Endodermal cell (in vitro differentiated cells): ENCODE measurements at regions not wholly inside any gene's neighbourhood (a gene's known extent, or its start where the extent isn't known, plus 50 kb on each side); places are given as distances from the start of the nearest gene placed in this dataset.

ENCODE experiments used
- DNase-seq: peaks from one replicate; pipeline ENCODE4 v3.0.0-alpha.2; 2017
- H3K27ac ChIP-seq: 2 replicates; pipeline ENCODE4 v1.5.1; 2013; ENCODE audit warnings: mild to moderate bottlenecking, low read depth, low read length, moderate library complexity
- H3K27me3 ChIP-seq: 2 replicates; pipeline ENCODE4 v1.6.1; 2013; ENCODE audit warnings: mild to moderate bottlenecking, low read length, moderate library complexity; ENCODE audit not compliant: insufficient read depth, control insufficient read depth, poor library complexity, severe bottlenecking
- H3K36me3 ChIP-seq: 2 replicates; pipeline ENCODE4 v1.7.0; 2013; ENCODE audit warnings: mild to moderate bottlenecking, low read length, moderate library complexity; ENCODE audit not compliant: control insufficient read depth, insufficient read depth
- H3K4me1 ChIP-seq: one replicate; pipeline ENCODE4 v1.7.0; 2013; ENCODE audit warnings: low read length; ENCODE audit not compliant: control insufficient read depth, insufficient read depth
- H3K4me3 ChIP-seq: 2 replicates; pipeline ENCODE4 v1.5.1; 2013; ENCODE audit warnings: mild to moderate bottlenecking, low read length, moderate library complexity
- H3K9ac ChIP-seq: 2 replicates; pipeline ENCODE4 v1.6.1; 2013; ENCODE audit warnings: mild to moderate bottlenecking, low read length, moderate library complexity; ENCODE audit not compliant: poor library complexity, severe bottlenecking; ENCODE audit errors: extremely low read depth
- H3K9me3 ChIP-seq: 2 replicates; pipeline ENCODE4 v1.6.1; 2013; ENCODE audit warnings: mild to moderate bottlenecking, low read length, moderate library complexity; ENCODE audit not compliant: control insufficient read depth
- H3K27ac Mint-ChIP-seq: 2 replicates; pipeline ENCODE4 v1.8.0; 2020; ENCODE audit warnings: mixed read lengths
- H3K27me3 Mint-ChIP-seq: 2 replicates; pipeline ENCODE4 v1.8.0; 2021; ENCODE audit warnings: mild to moderate bottlenecking, mixed read lengths; ENCODE audit not compliant: insufficient read depth
- H3K36me3 Mint-ChIP-seq: 2 replicates; pipeline ENCODE4 v1.8.0; 2020; ENCODE audit warnings: low read depth, mixed read lengths
- H3K4me1 Mint-ChIP-seq: 2 replicates; pipeline ENCODE4 v1.8.0; 2020; ENCODE audit warnings: mixed read lengths
- H3K4me3 Mint-ChIP-seq: 2 replicates; pipeline ENCODE4 v1.8.0; 2020; ENCODE audit warnings: mild to moderate bottlenecking, moderate library complexity, mixed read lengths
- H3K9me3 Mint-ChIP-seq: 2 replicates; pipeline ENCODE4 v1.8.0; 2020; ENCODE audit warnings: mild to moderate bottlenecking, mixed read lengths
- WGBS, 2 experiments: methylation state at CpG; one replicate each; pipeline versions ENCODE4 v1.1.5 to v1.1.7; 2013; ENCODE audit warnings: missing lambda C conversion rate in 2 of 2, mixed read lengths in 1 of 2; ENCODE audit not compliant: insufficient coverage in 1 of 2, insufficient read length in 1 of 2; 5-methylcytosine and 5-hydroxymethylcytosine counted together
- TF ChIP-seq, protein P1 (sequence below): fragments of 200-600 bp; sonication (generic); conservative IDR thresholded peaks from 2 replicates; pipeline ENCODE4 v1.5.0; 2021; ENCODE audit warnings: antibody characterized with exemption, mild to moderate bottlenecking

DNA sequence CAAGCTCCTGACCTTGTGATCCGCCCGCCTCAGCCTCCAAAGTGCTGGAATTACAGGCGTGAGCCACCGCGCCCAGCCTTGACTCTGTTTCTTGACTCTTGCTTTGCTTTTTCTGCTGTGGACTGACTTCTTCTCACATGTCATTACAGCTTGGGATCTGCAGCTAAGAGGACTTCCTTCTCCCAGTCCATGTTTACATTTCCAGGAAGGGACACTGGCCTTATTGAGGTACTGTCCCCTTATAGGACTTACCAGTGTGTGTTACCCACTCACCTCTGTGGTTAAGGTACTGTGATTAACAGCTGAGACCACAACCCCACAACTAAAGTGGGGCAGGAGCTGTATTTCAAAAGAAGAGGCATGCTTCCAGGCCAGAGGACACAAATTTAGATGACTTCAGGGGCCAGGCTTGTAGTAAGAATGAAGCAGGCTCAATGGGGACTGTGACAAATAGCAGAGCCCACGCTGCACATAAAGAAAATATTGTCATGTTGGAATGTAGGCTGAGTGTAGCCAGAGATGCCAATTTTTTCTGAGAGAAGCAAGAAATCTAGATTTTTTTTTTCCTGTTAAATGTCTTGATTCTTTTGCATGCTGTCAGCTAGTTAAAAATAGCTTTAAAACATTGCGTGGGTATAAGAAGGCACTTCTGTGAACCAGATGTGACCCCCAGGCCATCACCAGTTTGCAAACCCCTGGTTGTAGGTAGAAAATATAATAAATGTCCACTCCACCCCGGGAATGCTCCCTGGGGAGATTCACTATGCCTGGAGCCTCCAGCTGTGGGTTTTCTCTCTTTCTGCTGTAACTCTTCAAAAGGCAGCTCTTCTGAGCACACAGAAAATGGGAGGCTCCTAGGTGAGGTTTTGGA, 75.0 kb downstream of the PTPDC1 start:
- Mint-ChIP-seq H3K9me3 (no peaks in the 10 kb centered on the region), H3K4me1 (peaks cover 4% of the 10 kb centered on the region), H3K36me3 (no peaks in the 10 kb centered on the region), H3K27ac (no peak overlapping the region), H3K27me3 (no peaks in the 10 kb centered on the region), H3K4me3 (no peak overlapping the region)
- Histone ChIP-seq H3K4me3 (no peak overlapping the region), H3K27ac (no peak overlapping the region), H3K9me3 (no peaks in the 10 kb centered on the region), H3K27me3 (no peaks in the 10 kb centered on the region), H3K4me1 (no peaks in the 10 kb centered on the region), H3K9ac (no peak overlapping the region), H3K36me3 (no peaks in the 10 kb centered on the region)
- TF ChIP-seq, protein P1, sequence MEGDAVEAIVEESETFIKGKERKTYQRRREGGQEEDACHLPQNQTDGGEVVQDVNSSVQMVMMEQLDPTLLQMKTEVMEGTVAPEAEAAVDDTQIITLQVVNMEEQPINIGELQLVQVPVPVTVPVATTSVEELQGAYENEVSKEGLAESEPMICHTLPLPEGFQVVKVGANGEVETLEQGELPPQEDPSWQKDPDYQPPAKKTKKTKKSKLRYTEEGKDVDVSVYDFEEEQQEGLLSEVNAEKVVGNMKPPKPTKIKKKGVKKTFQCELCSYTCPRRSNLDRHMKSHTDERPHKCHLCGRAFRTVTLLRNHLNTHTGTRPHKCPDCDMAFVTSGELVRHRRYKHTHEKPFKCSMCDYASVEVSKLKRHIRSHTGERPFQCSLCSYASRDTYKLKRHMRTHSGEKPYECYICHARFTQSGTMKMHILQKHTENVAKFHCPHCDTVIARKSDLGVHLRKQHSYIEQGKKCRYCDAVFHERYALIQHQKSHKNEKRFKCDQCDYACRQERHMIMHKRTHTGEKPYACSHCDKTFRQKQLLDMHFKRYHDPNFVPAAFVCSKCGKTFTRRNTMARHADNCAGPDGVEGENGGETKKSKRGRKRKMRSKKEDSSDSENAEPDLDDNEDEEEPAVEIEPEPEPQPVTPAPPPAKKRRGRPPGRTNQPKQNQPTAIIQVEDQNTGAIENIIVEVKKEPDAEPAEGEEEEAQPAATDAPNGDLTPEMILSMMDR = no peak
- DNase-seq = peak; percentile 28
- WGBS, 2 experiments = 90 to 96% methylated on average over 4 to 8 of the region's 8 CpGs

DNA sequence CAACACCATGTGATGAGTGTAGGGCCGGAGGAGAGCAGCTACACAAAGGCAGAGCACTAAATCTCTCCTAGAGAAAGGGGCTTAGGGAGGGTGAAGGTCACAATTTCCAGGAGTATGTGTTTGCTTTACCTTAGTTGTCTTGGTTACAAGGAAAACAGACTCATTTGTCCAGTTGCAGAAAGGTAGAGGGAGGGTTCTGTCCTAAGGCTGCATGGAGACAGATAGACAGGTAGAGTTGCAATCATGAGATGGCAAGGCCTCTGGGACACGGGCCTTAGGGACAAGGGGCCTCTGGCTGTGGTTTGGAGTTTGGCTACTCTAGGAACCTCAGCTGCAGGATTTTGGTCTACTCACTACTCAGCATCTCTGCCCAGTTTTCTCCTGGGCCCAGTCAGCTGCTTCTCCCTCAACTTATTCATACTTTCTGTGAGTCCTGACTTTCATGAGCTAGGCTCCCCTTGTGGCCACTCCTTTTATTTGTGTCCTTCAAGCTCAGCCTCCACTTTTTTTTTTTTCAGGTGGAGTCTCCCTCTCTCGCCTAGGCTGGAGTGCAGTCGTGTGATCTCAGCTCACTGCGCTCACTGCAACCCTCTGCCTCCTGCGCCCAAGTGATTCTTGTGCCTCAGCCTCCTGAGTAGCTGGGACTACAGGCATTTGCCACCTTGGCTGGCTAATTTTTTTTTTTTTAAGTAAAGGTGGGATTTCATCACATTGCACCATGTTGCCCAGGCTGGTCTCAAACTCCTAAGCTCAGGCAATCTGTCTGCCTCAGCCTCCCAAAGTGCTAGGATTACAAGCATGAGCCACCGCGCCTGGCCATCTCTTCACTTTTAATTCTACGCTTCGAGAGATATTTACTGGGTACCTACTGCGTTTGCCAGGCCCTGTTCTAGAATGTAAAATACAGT, 76.6 kb downstream of the PTPDC1 start:
- DNase-seq = peak; percentile 42
- TF ChIP-seq, protein P1 = peak; percentile 61
- no peaks in the 10 kb centered on the region for H3K36me3 ChIP-seq
- Mint-ChIP-seq H3K4me1 (peaks cover 4% of the 10 kb centered on the region), H3K27ac (no peak overlapping the region), H3K9me3 (no peaks in the 10 kb centered on the region), H3K4me3 (no peak overlapping the region), H3K36me3 (no peaks in the 10 kb centered on the region), H3K27me3 (no peaks in the 10 kb centered on the region)
- 91 to 92% methylated on average over 10 to 11 of the region's 11 CpGs for WGBS, 2 experiments
- no peaks in the 10 kb centered on the region for H3K4me1 ChIP-seq
- no peak overlapping the region for H3K27ac ChIP-seq
- H3K9ac ChIP-seq = no peak overlapping the region
- no peaks in the 10 kb centered on the region for H3K27me3 ChIP-seq
- H3K9me3 ChIP-seq = no peaks in the 10 kb centered on the region
- H3K4me3 ChIP-seq = no peak overlapping the region

GRCh38 chr9:94161673-94162072, 77.4 kb downstream of the PTPDC1 start:
- no peaks in the 10 kb centered on the region for H3K36me3 ChIP-seq
- H3K27me3 ChIP-seq = no peaks in the 10 kb centered on the region
- Mint-ChIP-seq H3K9me3 (no peaks in the 10 kb centered on the region), H3K27ac (no peak overlapping the region), H3K4me3 (no peak overlapping the region), H3K27me3 (no peaks in the 10 kb centered on the region), H3K4me1 (peaks cover 4% of the 10 kb centered on the region), H3K36me3 (no peaks in the 10 kb centered on the region)
- no peak overlapping the region for H3K27ac ChIP-seq
- H3K4me3 ChIP-seq = no peak overlapping the region
- TF ChIP-seq, protein P1 = no peak
- no peak for DNase-seq
- H3K4me1 ChIP-seq = no peaks in the 10 kb centered on the region
- H3K9me3 ChIP-seq = no peaks in the 10 kb centered on the region
- 92 to 97% methylated on average over 5 to 8 of the region's 8 CpGs for WGBS, 2 experiments
- H3K9ac ChIP-seq = no peak overlapping the region
